ENCODE measurements at regions not wholly inside any gene's neighbourhood (a gene's known extent, or its start where the extent isn't known, plus 50 kb on each side); places are given as distances from the start of the nearest gene placed in this dataset.

DNA sequence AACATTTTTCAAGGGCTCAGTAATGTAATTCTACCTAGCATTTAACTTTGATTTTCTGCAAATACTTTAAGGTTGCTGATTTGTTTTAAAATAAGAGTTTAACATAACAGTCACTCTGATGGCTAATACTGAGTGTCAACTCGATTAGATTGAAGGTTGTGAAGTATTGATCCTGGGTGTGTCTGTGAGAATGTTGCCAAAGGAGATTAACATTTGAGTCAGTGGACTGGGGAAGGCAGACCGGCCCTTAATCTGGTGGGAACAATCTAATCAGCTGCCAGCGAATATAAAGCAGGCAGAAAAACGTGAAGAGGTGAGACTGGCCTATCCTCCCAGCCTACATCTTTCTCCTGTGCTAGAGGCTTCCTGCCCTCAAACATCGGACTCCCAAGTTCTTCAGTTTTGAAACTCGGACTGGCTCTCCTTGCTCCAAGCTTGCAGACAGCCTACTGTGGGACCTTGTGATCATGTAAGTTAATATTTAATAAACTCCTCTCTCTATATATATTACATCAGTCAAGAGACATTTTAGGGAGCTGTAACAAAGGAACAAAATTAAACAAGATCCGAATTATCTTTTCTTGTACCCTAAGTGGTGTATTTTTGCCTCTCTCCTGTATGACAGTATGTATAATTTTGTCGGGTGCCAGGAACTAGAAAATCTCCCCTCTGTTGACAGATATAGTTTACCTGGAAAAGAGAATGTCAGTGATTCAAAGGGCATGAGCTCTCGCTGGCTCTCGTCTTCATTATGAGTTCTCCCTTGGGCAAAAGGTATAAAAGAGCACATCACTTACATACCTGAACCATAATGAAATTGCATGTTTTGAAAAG is 576.1 kb downstream of the LRRC70 start:
- no peak for DNase-seq (ENCODE audit: extremely low spot score, unreplicated experiment)
- Mint-ChIP-seq H3K9me3 (no peaks in the 10 kb centered on the region), H3K27ac (peak overlapping the region; percentile 90), H3K36me3 (no peaks in the 10 kb centered on the region), H3K27me3 (no peaks in the 10 kb centered on the region), H3K4me3 (peak overlapping the region; percentile 65), H3K4me1 (ENCODE audit: unreplicated experiment) (no peaks in the 10 kb centered on the region)
- no peak for TF ChIP-seq CTCF (conservative IDR thresholded peaks at IDR 0.05)

DNA sequence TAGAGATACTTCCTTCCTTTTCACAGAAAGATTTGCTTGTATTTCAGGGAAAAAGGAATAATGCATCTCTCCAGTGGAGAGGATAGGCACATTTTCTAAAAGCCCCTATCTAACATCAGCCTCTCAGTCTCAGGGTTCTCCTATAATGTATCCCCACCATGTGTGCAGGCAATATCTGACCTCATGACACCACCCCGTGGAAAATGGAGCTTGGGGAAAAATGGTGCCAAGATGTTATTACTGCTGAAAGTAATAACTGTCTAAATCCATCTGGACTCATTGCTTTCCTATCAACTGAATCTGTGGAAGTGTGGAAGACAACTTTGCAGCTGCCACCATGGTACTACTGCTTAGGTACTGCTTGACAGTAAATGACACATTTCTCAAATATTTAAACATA is 574.3 kb downstream of the LRRC70 start:
- Mint-ChIP-seq H3K4me1 (ENCODE audit: unreplicated experiment) (no peaks in the 10 kb centered on the region), H3K27ac (no peak overlapping the region), H3K36me3 (no peaks in the 10 kb centered on the region), H3K27me3 (no peaks in the 10 kb centered on the region), H3K9me3 (no peaks in the 10 kb centered on the region), H3K4me3 (no peak overlapping the region)
- no peak for DNase-seq (ENCODE audit: extremely low spot score, unreplicated experiment)
- TF ChIP-seq CTCF (conservative IDR thresholded peaks at IDR 0.05): no peak

GRCh38 chr5:63145167-63145566 is 566.5 kb downstream of the LRRC70 start:
- no peak for DNase-seq (ENCODE audit: extremely low spot score, unreplicated experiment)
- H3K27ac Mint-ChIP-seq: no peak overlapping the region
- no peak overlapping the region for H3K4me3 Mint-ChIP-seq
- H3K27me3 Mint-ChIP-seq: no peaks in the 10 kb centered on the region
- H3K4me1 Mint-ChIP-seq (ENCODE audit: unreplicated experiment): no peaks in the 10 kb centered on the region
- no peaks in the 10 kb centered on the region for H3K9me3 Mint-ChIP-seq
- TF ChIP-seq CTCF (conservative IDR thresholded peaks at IDR 0.05): no peak
- no peaks in the 10 kb centered on the region for H3K36me3 Mint-ChIP-seq

GRCh38 chr5:63141591-63141990 is 563.0 kb downstream of the LRRC70 start:
- H3K36me3 Mint-ChIP-seq: no peaks in the 10 kb centered on the region
- DNase-seq (ENCODE audit: extremely low spot score, unreplicated experiment): no peak
- H3K4me3 Mint-ChIP-seq: no peak overlapping the region
- H3K4me1 Mint-ChIP-seq (ENCODE audit: unreplicated experiment): no peaks in the 10 kb centered on the region
- H3K27me3 Mint-ChIP-seq: no peaks in the 10 kb centered on the region
- H3K27ac Mint-ChIP-seq: no peak overlapping the region
- no peak for TF ChIP-seq CTCF (conservative IDR thresholded peaks at IDR 0.05)
- no peaks in the 10 kb centered on the region for H3K9me3 Mint-ChIP-seq

- H3K27ac Mint-ChIP-seq: no peak overlapping the region
- H3K27me3 Mint-ChIP-seq: no peaks in the 10 kb centered on the region
- DNase-seq (ENCODE audit: extremely low spot score, unreplicated experiment): no peak
- H3K36me3 Mint-ChIP-seq: no peaks in the 10 kb centered on the region
- no peaks in the 10 kb centered on the region for H3K4me1 Mint-ChIP-seq (ENCODE audit: unreplicated experiment)
- no peak overlapping the region for H3K4me3 Mint-ChIP-seq
- TF ChIP-seq CTCF (conservative IDR thresholded peaks at IDR 0.05): no peak
- no peaks in the 10 kb centered on the region for H3K9me3 Mint-ChIP-seq
Observed at GRCh38 chr5:63135291-63135690, 556.7 kb downstream of the LRRC70 start.

Data from type B pancreatic cell (in vitro differentiated cells).